DND-41 (cell line): ENCODE measurements at regions not wholly inside any gene's neighbourhood (a gene's known extent, or its start where the extent isn't known, plus 50 kb on each side); places are given as distances from the start of the nearest gene placed in this dataset.

ENCODE experiments used
- CTCF ChIP-seq: IDR thresholded peaks from 2 replicates; pipeline ENCODE4 v1.5.1; 2012; ENCODE audit warnings: borderline replicate concordance, low read length, moderate library complexity, mild to moderate bottlenecking; ENCODE audit not compliant: poor library complexity, severe bottlenecking; ENCODE audit errors: extremely low read depth
- EZH2 ChIP-seq: IDR thresholded peaks from 3 replicates; pipeline ENCODE4 v1.6.1; 2012; ENCODE audit warnings: borderline replicate concordance, low read depth, mild to moderate bottlenecking, moderate library complexity, low read length, inconsistent platforms; ENCODE audit not compliant: severe bottlenecking

GRCh38 chr11:80007616-80008015, 566.8 kb upstream of the TENM4 start:
- TF ChIP-seq CTCF (no peak), EZH2 (no peak)
